Mesenchymal stem cell (in vitro differentiated cells and primary cell): ENCODE measurements at regions not wholly inside any gene's neighbourhood (a gene's known extent, or its start where the extent isn't known, plus 50 kb on each side); places are given as distances from the start of the nearest gene placed in this dataset.
A peak's percentile ranks its signal among the peaks of the same experiment; 100 is the strongest.

Experiments used
- DNase-seq: peaks from one replicate; pipeline ENCODE4 v3.0.0-alpha.2; 2013
- H2AFZ ChIP-seq: one replicate; pipeline ENCODE4 v1.6.1; 2013; ENCODE audit warnings: low read depth, mild to moderate bottlenecking, control low read depth, inconsistent platforms, low read length, moderate library complexity
- H2AK5ac ChIP-seq: 2 replicates; pipeline ENCODE4 v1.6.1; 2013; ENCODE audit warnings: low read length, moderate library complexity, mild to moderate bottlenecking, inconsistent platforms; ENCODE audit not compliant: severe bottlenecking
- H2BK120ac ChIP-seq: one replicate; pipeline ENCODE4 v1.6.1; 2013; ENCODE audit warnings: low read depth, mild to moderate bottlenecking, inconsistent platforms, low read length, moderate library complexity
- H2BK12ac ChIP-seq, 2 experiments: one replicate each; pipeline ENCODE4 v1.6.1; 2013; ENCODE audit warnings: inconsistent platforms in 2 of 2, low read length in 2 of 2, mild to moderate bottlenecking in 2 of 2, moderate library complexity in 2 of 2, control low read depth in 1 of 2
- H2BK15ac ChIP-seq: one replicate; pipeline ENCODE4 v1.6.1; 2013; ENCODE audit warnings: mild to moderate bottlenecking, low read depth, inconsistent platforms; ENCODE audit not compliant: poor library complexity, severe bottlenecking
- H2BK5ac ChIP-seq: 2 replicates; pipeline ENCODE4 v1.6.1; 2013; ENCODE audit warnings: low read depth, mild to moderate bottlenecking, low read length, control low read depth, inconsistent platforms; ENCODE audit not compliant: poor library complexity, severe bottlenecking
- H3K14ac ChIP-seq, 2 experiments: one replicate each; pipeline ENCODE4 v1.6.1; 2013; ENCODE audit warnings: inconsistent platforms in 2 of 2, low read length in 2 of 2, control low read depth in 1 of 2, mild to moderate bottlenecking in 1 of 2, moderate library complexity in 1 of 2
- H3K18ac ChIP-seq, 2 experiments: one replicate each; pipeline ENCODE4 v1.6.1; 2013; ENCODE audit warnings: inconsistent platforms in 2 of 2, low read length in 2 of 2, control low read depth in 1 of 2, low read depth in 1 of 2, mild to moderate bottlenecking in 1 of 2
- H3K23ac ChIP-seq, 2 experiments: one replicate each; pipeline ENCODE4 v1.6.1; 2013; ENCODE audit warnings: inconsistent platforms in 2 of 2, low read length in 2 of 2, mild to moderate bottlenecking in 2 of 2, moderate library complexity in 2 of 2, control low read depth in 1 of 2
- H3K27ac ChIP-seq: 2 replicates; pipeline ENCODE4 v1.5.1; 2013; ENCODE audit warnings: mild to moderate bottlenecking, moderate library complexity, low read length, control low read depth, inconsistent platforms; ENCODE audit not compliant: poor library complexity, severe bottlenecking
- H3K27me3 ChIP-seq, 2 experiments: 2 replicates each; pipeline versions ENCODE4 v1.6.1 to v1.7.0; 2013; ENCODE audit warnings: low read length in 2 of 2, mild to moderate bottlenecking in 2 of 2, moderate library complexity in 2 of 2, control low read depth in 1 of 2, inconsistent platforms in 1 of 2; ENCODE audit not compliant: control insufficient read depth in 1 of 2, insufficient read depth in 1 of 2
- H3K36me3 ChIP-seq, 2 experiments: 2 replicates each; pipeline versions ENCODE4 v1.6.1 to v1.7.0; 2013; ENCODE audit warnings: low read length in 2 of 2, control low read depth in 1 of 2, inconsistent platforms in 1 of 2, low read depth in 1 of 2, mild to moderate bottlenecking in 1 of 2; ENCODE audit not compliant: insufficient read depth in 2 of 2, control insufficient read depth in 1 of 2
- H3K4ac ChIP-seq, 2 experiments: one replicate each; pipeline ENCODE4 v1.6.1; 2013; ENCODE audit warnings: inconsistent platforms in 2 of 2, low read length in 2 of 2, mild to moderate bottlenecking in 2 of 2, moderate library complexity in 2 of 2, control low read depth in 1 of 2, low read depth in 1 of 2
- H3K4me1 ChIP-seq: 2 replicates; pipeline ENCODE4 v1.6.1; 2013; ENCODE audit warnings: low read depth, low read length, control low read depth; ENCODE audit not compliant: control insufficient read depth, insufficient read depth
- H3K4me2 ChIP-seq: 2 replicates; pipeline ENCODE4 v1.6.1; 2013; ENCODE audit warnings: low read length, mild to moderate bottlenecking, inconsistent platforms; ENCODE audit not compliant: poor library complexity, severe bottlenecking
- H3K4me3 ChIP-seq, 2 experiments: 2 replicates each; pipeline versions ENCODE4 v1.5.1 to v1.7.0; 2013; ENCODE audit warnings: low read length in 2 of 2, mild to moderate bottlenecking in 2 of 2, control low read depth in 1 of 2, low read depth in 1 of 2; ENCODE audit not compliant: insufficient read depth in 1 of 2
- H3K79me1 ChIP-seq: replicated peaks from 2 replicates; pipeline ENCODE4 v1.6.1; 2013; ENCODE audit warnings: mild to moderate bottlenecking, control low read depth, low read length, inconsistent platforms; ENCODE audit not compliant: poor library complexity, severe bottlenecking
- H3K9ac ChIP-seq: 2 replicates; pipeline ENCODE4 v1.7.0; 2013; ENCODE audit warnings: mild to moderate bottlenecking, low read length, moderate library complexity
- H3K9me3 ChIP-seq: 2 replicates; pipeline ENCODE4 v1.7.0; 2013; ENCODE audit warnings: mild to moderate bottlenecking, low read length; ENCODE audit not compliant: control insufficient read depth
- H4K8ac ChIP-seq: one replicate; pipeline ENCODE4 v1.6.1; 2013; ENCODE audit warnings: inconsistent platforms, mild to moderate bottlenecking, low read length, moderate library complexity
- H4K91ac ChIP-seq: one replicate; pipeline ENCODE4 v1.6.1; 2013; ENCODE audit warnings: mild to moderate bottlenecking, low read length, inconsistent platforms
- WGBS: methylation state at CpG from one replicate; pipeline ENCODE4 v1.1.7; 2013; ENCODE audit warnings: mixed read lengths; 5-methylcytosine and 5-hydroxymethylcytosine counted together

GRCh38 chr13:31385540-31385939 lies 185.8 kb downstream of the B3GLCT start:
- Histone ChIP-seq H3K4me1 (no peaks in the 10 kb centered on the region), H2AFZ (no peak overlapping the region), H3K14ac (no peak overlapping the region), H3K23ac (no peak overlapping the region), H3K9me3 (no peaks in the 10 kb centered on the region), H2BK15ac (no peak overlapping the region), H3K4me2 (no peak overlapping the region), H3K9ac (no peak overlapping the region), H2BK120ac (no peak overlapping the region), H3K4ac (no peak overlapping the region), H3K27me3 (no peaks in the 10 kb centered on the region), H3K4me3 (no peak overlapping the region), H2AK5ac (no peak overlapping the region), H3K36me3 (no peaks in the 10 kb centered on the region), H3K27ac (no peak overlapping the region), H2BK12ac (no peak overlapping the region), H3K18ac (no peak overlapping the region), H3K79me1 (no peaks in the 10 kb centered on the region), H4K91ac (no peak overlapping the region), H2BK5ac (no peak overlapping the region), H4K8ac (no peak overlapping the region)
- WGBS, result 56% methylated on average over 5 of the region's 5 CpGs
- DNase-seq, result no peak

- no peak overlapping the region for H3K14ac ChIP-seq
- 69% methylated on average over 4 of the region's 4 CpGs for WGBS
These were observed 194.7 kb downstream of the B3GLCT start for GRCh38 chr13:31394506-31394905.

GRCh38 chr13:31395090-31395489 lies 195.3 kb downstream of the B3GLCT start:
- Histone ChIP-seq H3K14ac (peak overlapping the region in 1 of 2 experiments; percentile 55), H2BK12ac (no peak overlapping the region), H3K18ac (no peak overlapping the region), H3K4me2 (no peak overlapping the region), H2BK5ac (no peak overlapping the region), H3K23ac (no peak overlapping the region), H3K4me3 (no peak overlapping the region), H2BK120ac (no peak overlapping the region), H2AK5ac (no peak overlapping the region), H3K9me3 (peaks cover 22% of the 10 kb centered on the region), H2AFZ (no peak overlapping the region), H3K9ac (no peak overlapping the region), H3K27ac (no peak overlapping the region), H3K27me3 (no peaks in the 10 kb centered on the region), H2BK15ac (no peak overlapping the region), H4K91ac (no peak overlapping the region), H4K8ac (no peak overlapping the region), H3K4ac (no peak overlapping the region), H3K79me1 (no peaks in the 10 kb centered on the region), H3K36me3 (no peaks in the 10 kb centered on the region), H3K4me1 (no peaks in the 10 kb centered on the region)
- no peak for DNase-seq
- 77% methylated on average over 3 of the region's 3 CpGs for WGBS

More at GRCh38 chr13:31394506-31394905, 194.7 kb downstream of the B3GLCT start:
- no peak overlapping the region for H4K91ac ChIP-seq
- no peak overlapping the region for H4K8ac ChIP-seq
- H3K18ac ChIP-seq, result no peak overlapping the region
- H2AFZ ChIP-seq, result no peak overlapping the region
- no peak overlapping the region for H3K9ac ChIP-seq
- H3K4me2 ChIP-seq, result no peak overlapping the region
- no peak overlapping the region for H2BK15ac ChIP-seq
- no peak overlapping the region for H3K27ac ChIP-seq
- peaks cover 16% of the 10 kb centered on the region for H3K9me3 ChIP-seq
- no peak overlapping the region for H2AK5ac ChIP-seq
- no peak overlapping the region for H2BK12ac ChIP-seq
- no peaks in the 10 kb centered on the region for H3K36me3 ChIP-seq
- H3K4me1 ChIP-seq, result no peaks in the 10 kb centered on the region
- H3K4ac ChIP-seq, result no peak overlapping the region
- no peaks in the 10 kb centered on the region for H3K27me3 ChIP-seq
- no peak overlapping the region for H2BK120ac ChIP-seq
- no peaks in the 10 kb centered on the region for H3K79me1 ChIP-seq
- DNase-seq, result no peak
- H2BK5ac ChIP-seq, result no peak overlapping the region
- no peak overlapping the region for H3K4me3 ChIP-seq
- H3K23ac ChIP-seq, result no peak overlapping the region

GRCh38 chr13:31399690-31400089 lies 199.9 kb downstream of the B3GLCT start:
- no peak overlapping the region for H3K4me3 ChIP-seq
- H3K4me2 ChIP-seq, result no peak overlapping the region
- H4K8ac ChIP-seq, result no peak overlapping the region

More at GRCh38 chr13:31399690-31400089, 199.9 kb downstream of the B3GLCT start:
- Histone ChIP-seq H3K23ac (no peak overlapping the region), H2BK120ac (no peak overlapping the region), H3K9me3 (peaks cover 34% of the 10 kb centered on the region), H4K91ac (no peak overlapping the region), H2AK5ac (no peak overlapping the region), H3K4me1 (no peaks in the 10 kb centered on the region), H2AFZ (no peak overlapping the region), H3K27ac (no peak overlapping the region), H3K18ac (no peak overlapping the region), H2BK12ac (no peak overlapping the region), H3K27me3 (no peaks in the 10 kb centered on the region), H2BK15ac (no peak overlapping the region), H3K9ac (no peak overlapping the region), H3K36me3 (no peaks in the 10 kb centered on the region), H3K14ac (no peak overlapping the region), H3K4ac (no peak overlapping the region), H2BK5ac (no peak overlapping the region), H3K79me1 (no peaks in the 10 kb centered on the region)
- DNase-seq, result no peak
